HEK293T (cell line): ENCODE measurements at regions not wholly inside any gene's neighbourhood (a gene's known extent, or its start where the extent isn't known, plus 50 kb on each side); places are given as distances from the start of the nearest gene placed in this dataset.

ENCODE experiments used
- BHLHE40 ChIP-seq: fragments of 450-650 bp; IDR thresholded peaks from 2 replicates; pipeline ENCODE4 v1.6.1; 2016; ENCODE audit warnings: mild to moderate bottlenecking, moderate library complexity, borderline replicate concordance
- ELF4 ChIP-seq: fragments of 450-650 bp; IDR thresholded peaks from 2 replicates; pipeline ENCODE4 v1.6.1; 2017; ENCODE audit warnings: antibody characterized with exemption
- FOXA1 ChIP-seq: fragments of 450-650 bp; IDR thresholded peaks from 2 replicates; pipeline ENCODE4 v1.6.1; 2016; ENCODE audit warnings: mild to moderate bottlenecking
- FOXK2 ChIP-seq: fragments of 450-650 bp; IDR thresholded peaks from 2 replicates; pipeline ENCODE4 v1.6.1; 2016; ENCODE audit warnings: mild to moderate bottlenecking
- FOXM1 ChIP-seq: fragments of 450-650 bp; IDR thresholded peaks from 2 replicates; pipeline ENCODE4 v1.6.1; 2017; ENCODE audit warnings: mild to moderate bottlenecking, borderline replicate concordance
- PKNOX1 ChIP-seq: fragments of 450-650 bp; IDR thresholded peaks from 2 replicates; pipeline ENCODE4 v1.6.1; 2016
- ZNF384 ChIP-seq: fragments of 450-650 bp; IDR thresholded peaks from 2 replicates; pipeline ENCODE4 v1.6.1; 2016

DNA sequence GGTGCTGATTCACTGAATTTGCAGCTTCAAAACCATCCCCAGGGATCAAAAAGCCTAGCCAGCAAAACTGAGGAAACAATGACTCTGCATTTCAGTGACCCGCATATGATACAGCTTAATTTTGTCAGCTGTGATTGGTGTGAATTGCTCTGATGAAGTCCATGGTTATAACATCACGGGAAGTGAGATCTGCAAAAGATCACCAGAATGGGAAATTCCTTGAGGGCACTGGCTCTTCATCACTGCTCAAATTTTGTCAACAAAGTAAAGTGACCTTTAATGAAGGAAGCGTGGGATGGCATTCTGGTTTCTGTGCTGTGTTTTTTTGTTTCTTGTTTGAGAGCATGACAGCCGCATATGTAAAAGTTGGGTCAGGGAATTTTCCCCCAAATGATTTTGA, 745.9 kb downstream of the GATA3 start:
- no peak for TF ChIP-seq PKNOX1
- no peak for TF ChIP-seq BHLHE40
- TF ChIP-seq ZNF384, result no peak
- no peak for TF ChIP-seq FOXK2
- TF ChIP-seq FOXM1, result no peak
- no peak for TF ChIP-seq FOXA1
- TF ChIP-seq ELF4, result no peak
